Astrocyte (in vitro differentiated cells and primary cell): ENCODE measurements at regions not wholly inside any gene's neighbourhood (a gene's known extent, or its start where the extent isn't known, plus 50 kb on each side); places are given as distances from the start of the nearest gene placed in this dataset.

ENCODE experiments used
- DNase-seq: peaks from one replicate; pipeline ENCODE4 v3.0.0-alpha.2; 2010; ENCODE audit warnings: low read depth
- FAIRE-seq: peaks from 2 replicates; lab custom pipeline; 2011; peaks lifted over from hg19 to GRCh38; lab: Jason Lieb, UNC
- H2AFZ ChIP-seq: 2 replicates; pipeline ENCODE4 v1.6.0; 2012; ENCODE audit warnings: low read depth, low read length, inconsistent platforms
- H3K27ac ChIP-seq: 2 replicates; pipeline ENCODE4 v1.5.1; 2011; ENCODE audit warnings: low read depth, low read length, inconsistent platforms
- H3K27me3 ChIP-seq: 2 replicates; pipeline ENCODE4 v1.6.0; 2011; ENCODE audit warnings: low read length, inconsistent platforms; ENCODE audit not compliant: insufficient read depth
- H3K36me3 ChIP-seq: 2 replicates; pipeline ENCODE4 v1.5.1; 2011; ENCODE audit warnings: low read length, inconsistent platforms; ENCODE audit not compliant: insufficient read depth
- H3K4me1 ChIP-seq: 2 replicates; pipeline ENCODE4 v1.5.1; 2011; ENCODE audit warnings: low read length, inconsistent platforms; ENCODE audit not compliant: insufficient read depth
- H3K4me2 ChIP-seq: 2 replicates; pipeline ENCODE4 v1.6.0; 2012; ENCODE audit warnings: low read length, inconsistent platforms
- H3K4me3 ChIP-seq: 2 replicates; pipeline ENCODE4 v1.5.1; 2011; ENCODE audit warnings: low read depth, mild to moderate bottlenecking, low read length, inconsistent platforms; ENCODE audit not compliant: insufficient read depth
- H3K79me2 ChIP-seq: 2 replicates; pipeline ENCODE4 v1.6.0; 2012; ENCODE audit warnings: mild to moderate bottlenecking, low read length, inconsistent platforms; ENCODE audit not compliant: insufficient read depth
- H3K9ac ChIP-seq: 2 replicates; pipeline ENCODE4 v1.6.0; 2012; ENCODE audit warnings: mild to moderate bottlenecking, low read length, inconsistent platforms
- H3K9me3 ChIP-seq: 2 replicates; pipeline ENCODE4 v1.5.1; 2012; ENCODE audit warnings: low read depth, mild to moderate bottlenecking, low read length, inconsistent platforms; ENCODE audit not compliant: insufficient read depth
- H4K20me1 ChIP-seq: 2 replicates; pipeline ENCODE4 v1.6.0; 2012; ENCODE audit warnings: low read length, inconsistent platforms; ENCODE audit not compliant: insufficient read depth
- H3K27ac Mint-ChIP-seq: one replicate; pipeline ENCODE4 v1.8.0; 2021; ENCODE audit warnings: mild to moderate bottlenecking, mixed read lengths; ENCODE audit not compliant: unreplicated experiment
- H3K27me3 Mint-ChIP-seq: one replicate; pipeline ENCODE4 v1.8.0; 2021; ENCODE audit warnings: low read depth, mixed read lengths; ENCODE audit not compliant: unreplicated experiment
- H3K36me3 Mint-ChIP-seq: one replicate; pipeline ENCODE4 v1.8.0; 2021; ENCODE audit warnings: low read depth, mixed read lengths; ENCODE audit not compliant: unreplicated experiment
- H3K4me1 Mint-ChIP-seq: one replicate; pipeline ENCODE4 v1.8.0; 2021; ENCODE audit warnings: low read depth, mixed read lengths; ENCODE audit not compliant: unreplicated experiment
- H3K4me3 Mint-ChIP-seq: one replicate; pipeline ENCODE4 v1.8.0; 2021; ENCODE audit warnings: mild to moderate bottlenecking, moderate library complexity, mixed read lengths; ENCODE audit not compliant: unreplicated experiment
- H3K9me3 Mint-ChIP-seq: one replicate; pipeline ENCODE4 v1.8.0; 2021; ENCODE audit warnings: mild to moderate bottlenecking, mixed read lengths; ENCODE audit not compliant: unreplicated experiment
- CTCF ChIP-seq: IDR thresholded peaks from 2 replicates; pipeline ENCODE4 v1.5.1; 2011; ENCODE audit warnings: low read depth, mild to moderate bottlenecking, inconsistent platforms, low read length, moderate library complexity; ENCODE audit not compliant: insufficient read depth
- EZH2 ChIP-seq: IDR thresholded peaks from 2 replicates; pipeline ENCODE4 v1.6.1; 2012; ENCODE audit warnings: mild to moderate bottlenecking, low read length, inconsistent platforms; ENCODE audit not compliant: insufficient read depth

- no peaks in the 10 kb centered on the region for H3K36me3 ChIP-seq
- Mint-ChIP-seq H3K4me3 (no peak overlapping the region), H3K27me3 (no peaks in the 10 kb centered on the region), H3K9me3 (no peaks in the 10 kb centered on the region), H3K27ac (no peak overlapping the region), H3K36me3 (no peaks in the 10 kb centered on the region), H3K4me1 (peaks cover 17% of the 10 kb centered on the region)
- H3K79me2 ChIP-seq = no peaks in the 10 kb centered on the region
- no peak for FAIRE-seq
- H3K27ac ChIP-seq = no peak overlapping the region
- H4K20me1 ChIP-seq = no peaks in the 10 kb centered on the region
- H3K4me1 ChIP-seq = no peaks in the 10 kb centered on the region
- no peaks in the 10 kb centered on the region for H3K9me3 ChIP-seq
- no peak overlapping the region for H3K4me2 ChIP-seq
- H3K9ac ChIP-seq = no peak overlapping the region
- TF ChIP-seq EZH2 (no peak), CTCF (no peak)
- no peak overlapping the region for H3K4me3 ChIP-seq
- no peak overlapping the region for H2AFZ ChIP-seq
- no peak for DNase-seq
- no peaks in the 10 kb centered on the region for H3K27me3 ChIP-seq
Measured at GRCh38 chr4:145340071-145340675, 141.5 kb upstream of the SMAD1 start.

GRCh38 chr4:145339075-145339725 lies 142.5 kb upstream of the SMAD1 start:
- H3K9me3 Mint-ChIP-seq = no peaks in the 10 kb centered on the region
- Histone ChIP-seq H3K4me3 (no peak overlapping the region), H3K27me3 (no peaks in the 10 kb centered on the region), H3K27ac (no peak overlapping the region), H3K4me1 (no peaks in the 10 kb centered on the region), H3K9me3 (no peaks in the 10 kb centered on the region), H3K4me2 (no peak overlapping the region), H3K9ac (no peak overlapping the region), H3K79me2 (no peaks in the 10 kb centered on the region), H2AFZ (no peak overlapping the region), H4K20me1 (no peaks in the 10 kb centered on the region), H3K36me3 (no peaks in the 10 kb centered on the region)
- H3K4me1 Mint-ChIP-seq = peaks cover 13% of the 10 kb centered on the region
- FAIRE-seq (no peak), DNase-seq (no peak)
- H3K27me3 Mint-ChIP-seq = no peaks in the 10 kb centered on the region
- no peak overlapping the region for H3K27ac Mint-ChIP-seq
- H3K36me3 Mint-ChIP-seq = no peaks in the 10 kb centered on the region
- TF ChIP-seq CTCF (no peak), EZH2 (no peak)
- no peak overlapping the region for H3K4me3 Mint-ChIP-seq

GRCh38 chr4:145338568-145338967 lies 143.1 kb upstream of the SMAD1 start:
- no peak for TF ChIP-seq CTCF
- no peak for TF ChIP-seq EZH2
- Histone ChIP-seq H3K4me2 (no peak overlapping the region), H3K27ac (no peak overlapping the region), H3K4me3 (no peak overlapping the region), H3K27me3 (no peaks in the 10 kb centered on the region), H2AFZ (no peak overlapping the region), H3K9me3 (no peaks in the 10 kb centered on the region), H3K9ac (no peak overlapping the region), H3K79me2 (no peaks in the 10 kb centered on the region), H3K36me3 (no peaks in the 10 kb centered on the region), H3K4me1 (no peaks in the 10 kb centered on the region), H4K20me1 (no peaks in the 10 kb centered on the region)
- no peaks in the 10 kb centered on the region for H3K36me3 Mint-ChIP-seq
- FAIRE-seq (no peak), DNase-seq (no peak)
- peaks cover 11% of the 10 kb centered on the region for H3K4me1 Mint-ChIP-seq
- no peaks in the 10 kb centered on the region for H3K9me3 Mint-ChIP-seq
- H3K27me3 Mint-ChIP-seq = no peaks in the 10 kb centered on the region
- H3K27ac Mint-ChIP-seq = no peak overlapping the region
- no peak overlapping the region for H3K4me3 Mint-ChIP-seq
